HCT116 (cell line): ENCODE measurements at regions not wholly inside any gene's neighbourhood (a gene's known extent, or its start where the extent isn't known, plus 50 kb on each side); places are given as distances from the start of the nearest gene placed in this dataset.

ENCODE experiments used
- ATAC-seq: fragments of 200-7000 bp; cut with Tn5 transposase; 2 replicates; pipeline ENCODE4 v1.9.1; 2020; ENCODE audit warnings: mild to moderate bottlenecking, moderate library complexity
- BruUV-seq: library from RNA; stranded (reverse); fragments of 400-500 nt; replicated peaks from 2 replicates; lab custom pipeline; 2021; lab: Mats Ljungman, UMichigan
- CTCF ChIA-PET: fragments of 300-600 bp; sonication (Branson Sonifier 250); formaldehyde crosslinking; loops from one replicate; lab custom pipeline; 2021; ENCODE audit warnings: antibody characterized with exemption; lab: Charles Lee
- POLR2A ChIA-PET: fragments of 300-600, 350-600 bp; sonication (Branson Sonifier 250); formaldehyde crosslinking; loops from one replicate; lab custom pipeline; 2021; ENCODE audit warnings: antibody characterized with exemption; lab: Charles Lee
- RAD21 ChIA-PET, 2 experiments: fragments of 300-600 bp; sonication (Branson Sonifier 250); formaldehyde crosslinking; loops; one replicate each; lab custom pipeline; 2023; ENCODE audit warnings: low total read pairs in 2 of 2; ENCODE audit not compliant: uncharacterized antibody in 2 of 2, unreplicated experiment in 2 of 2, low non-redundant PET in 1 of 2; lab: Charles Lee
- DNase-seq: peaks from one replicate; pipeline ENCODE4 v3.0.0-alpha.2; 2010; ENCODE audit warnings: low read depth, low spot score
- H2AFZ ChIP-seq: fragments of 200-600 bp; shearing (Covaris generic), sonication (generic); 2 replicates; pipeline ENCODE4 v1.6.1; 2017; ENCODE audit warnings: low read depth, mixed run types, mixed read lengths, antibody characterized with exemption, low read length; ENCODE audit not compliant: poor library complexity, severe bottlenecking
- H3K27ac ChIP-seq: 2 replicates; pipeline ENCODE4 v1.5.1; 2012; ENCODE audit warnings: low read depth, low read length
- H3K27me3 ChIP-seq: fragments of 200-600 bp; sonication (generic); 2 replicates; pipeline ENCODE4 v1.6.1; 2016; ENCODE audit warnings: mixed run types, low read length, mixed read lengths; ENCODE audit not compliant: insufficient read depth
- H3K36me3 ChIP-seq, 2 experiments: fragments of 200-500 bp in 1 of 2; fragments of 200-600 bp in 1 of 2; sonication (Bioruptor generic) in 1 of 2; sonication (generic) in 1 of 2; 2 replicates each; pipeline versions ENCODE4 v1.5.1 to v1.6.1; 2014 to 2016; ENCODE audit warnings: low read length in 2 of 2, inconsistent platforms in 1 of 2, mixed read lengths in 1 of 2, mixed run types in 1 of 2; ENCODE audit not compliant: insufficient read depth in 2 of 2, control insufficient read depth in 1 of 2
- H3K4me1 ChIP-seq, 2 experiments: fragments of 200-600 bp in 1 of 2; sonication (generic) in 1 of 2; 2 replicates each; pipeline versions ENCODE4 v1.5.1 to v1.6.1; 2012 to 2017; ENCODE audit warnings: low read length in 2 of 2, inconsistent platforms in 1 of 2, mild to moderate bottlenecking in 1 of 2, mixed read lengths in 1 of 2, mixed run types in 1 of 2, moderate library complexity in 1 of 2; ENCODE audit not compliant: insufficient read depth in 2 of 2, control insufficient read depth in 1 of 2
- H3K4me2 ChIP-seq: fragments of 200-600 bp; sonication (generic); 2 replicates; pipeline ENCODE4 v1.6.1; 2017; ENCODE audit warnings: mixed run types, low read length, mixed read lengths
- H3K4me3 ChIP-seq, 2 experiments: fragments of 200-600 bp in 1 of 2; sonication (generic) in 1 of 2; replicated peaks in 1 of 2; 2 replicates each; pipeline ENCODE4 v1.5.1; 2011 to 2016; ENCODE audit warnings: low read length in 2 of 2, control low read depth in 1 of 2, low read depth in 1 of 2, mild to moderate bottlenecking in 1 of 2, mixed read lengths in 1 of 2, mixed run types in 1 of 2
- H3K79me2 ChIP-seq: fragments of 200-600 bp; sonication (generic); 2 replicates; pipeline ENCODE4 v1.6.1; 2017; ENCODE audit warnings: mild to moderate bottlenecking, mixed run types, low read length, moderate library complexity, mixed read lengths; ENCODE audit not compliant: insufficient read depth
- H3K9ac ChIP-seq: fragments of 200-600 bp; sonication (generic); 2 replicates; pipeline ENCODE4 v1.6.1; 2016; ENCODE audit warnings: low read length, mixed read lengths
- H3K9me2 ChIP-seq: fragments of 200-600 bp; sonication (generic), shearing (Covaris generic); 2 replicates; pipeline ENCODE4 v1.6.1; 2017; ENCODE audit warnings: mixed run types, mild to moderate bottlenecking, moderate library complexity; ENCODE audit not compliant: insufficient read depth
- H3K9me3 ChIP-seq, 2 experiments: fragments of 200-500 bp in 1 of 2; fragments of 200-600 bp in 1 of 2; sonication (Bioruptor generic) in 1 of 2; sonication (generic) in 1 of 2; 2 replicates each; pipeline ENCODE4 v1.6.1; 2014 to 2017; ENCODE audit warnings: low read length in 2 of 2, mixed read lengths in 2 of 2, inconsistent platforms in 1 of 2, low read depth in 1 of 2, mild to moderate bottlenecking in 1 of 2, mixed run types in 1 of 2, moderate library complexity in 1 of 2; ENCODE audit not compliant: control insufficient read depth in 1 of 2, insufficient read depth in 1 of 2
- H4K20me1 ChIP-seq: fragments of 200-600 bp; sonication (generic), shearing (Covaris generic); 2 replicates; pipeline ENCODE4 v1.6.1; 2017; ENCODE audit warnings: mixed run types, mild to moderate bottlenecking, moderate library complexity; ENCODE audit not compliant: insufficient read depth
- CBX3 ChIP-seq: IDR thresholded peaks from 2 replicates; pipeline ENCODE4 v1.6.1; 2012; ENCODE audit warnings: low read depth
- CEBPB ChIP-seq: IDR thresholded peaks from 2 replicates; pipeline ENCODE4 v1.6.1; 2012; ENCODE audit warnings: low read depth
- EGR1 ChIP-seq: IDR thresholded peaks from 2 replicates; pipeline ENCODE4 v1.6.1; 2012; ENCODE audit warnings: low read depth
- EZH2 ChIP-seq: fragments of 200-600 bp; sonication (generic); IDR thresholded peaks from 2 replicates; pipeline ENCODE4 v1.6.1; 2017; ENCODE audit warnings: antibody characterized with exemption, mixed run types
- EZH2phosphoT487 ChIP-seq: fragments of 200-600 bp; IDR thresholded peaks from 2 replicates; pipeline ENCODE4 v1.6.1; 2018; ENCODE audit warnings: antibody characterized with exemption, borderline replicate concordance
- JUND ChIP-seq: IDR thresholded peaks from 2 replicates; pipeline ENCODE4 v1.6.1; 2012
- POLR2AphosphoS5 ChIP-seq: IDR thresholded peaks from 2 replicates; pipeline ENCODE4 v1.6.1; 2011; ENCODE audit warnings: mild to moderate bottlenecking, low read depth, low read length, moderate library complexity
- SIN3A ChIP-seq: IDR thresholded peaks from 2 replicates; pipeline ENCODE4 v1.6.1; 2012; ENCODE audit warnings: low read depth
- SP1 ChIP-seq: IDR thresholded peaks from 2 replicates; pipeline ENCODE4 v1.6.1; 2012; ENCODE audit warnings: low read depth
- SRF ChIP-seq: IDR thresholded peaks from 2 replicates; pipeline ENCODE4 v1.6.1; 2012; ENCODE audit warnings: low read depth
- TCF7L2 ChIP-seq: IDR thresholded peaks from 2 replicates; pipeline ENCODE4 v1.7.0; 2011; ENCODE audit warnings: borderline replicate concordance, inconsistent platforms; ENCODE audit not compliant: insufficient read depth, insufficient read length; ENCODE audit errors: extremely low read depth
- ZFX ChIP-seq: fragments of 450-650 bp; IDR thresholded peaks from 2 replicates; pipeline ENCODE4 v1.6.1; 2017
- ZNF274 ChIP-seq: fragments of 200-500 bp; sonication (Bioruptor generic); IDR thresholded peaks from 2 replicates; pipeline ENCODE4 v1.6.1; 2014; ENCODE audit warnings: mild to moderate bottlenecking, low read depth, low read length, inconsistent platforms
- intact Hi-C: fragments of 100-400 bp; cut with micrococcal nuclease; formaldehyde crosslinking; loops from 2 replicates; pipeline ENCODE4 v1.10.0; 2022
- TF ChIP-seq, protein P1 (sequence below): IDR thresholded peaks from 2 replicates; pipeline ENCODE4 v1.6.1; 2012; ENCODE audit warnings: low read depth
- TF ChIP-seq, protein P2 (sequence below), 3 experiments: fragments of 200-600 bp in 1 of 3; sonication (generic) in 1 of 3; IDR thresholded peaks in 2 of 3; conservative IDR thresholded peaks in 1 of 3; 2 replicates each; pipeline ENCODE4 v1.5.1; 2012 to 2017; ENCODE audit warnings: low read depth in 2 of 3, low read length in 2 of 3, antibody characterized with exemption in 1 of 3, borderline replicate concordance in 1 of 3, control low read depth in 1 of 3, mild to moderate bottlenecking in 1 of 3, mixed read lengths in 1 of 3, mixed run types in 1 of 3, moderate library complexity in 1 of 3; ENCODE audit not compliant: insufficient read depth in 1 of 3
- TF ChIP-seq, protein P3 (sequence below): IDR thresholded peaks from 2 replicates; pipeline ENCODE4 v1.6.1; 2011; ENCODE audit warnings: mild to moderate bottlenecking, low read length, moderate library complexity; ENCODE audit not compliant: insufficient replicate concordance; ENCODE audit errors: extremely low read depth

DNA sequence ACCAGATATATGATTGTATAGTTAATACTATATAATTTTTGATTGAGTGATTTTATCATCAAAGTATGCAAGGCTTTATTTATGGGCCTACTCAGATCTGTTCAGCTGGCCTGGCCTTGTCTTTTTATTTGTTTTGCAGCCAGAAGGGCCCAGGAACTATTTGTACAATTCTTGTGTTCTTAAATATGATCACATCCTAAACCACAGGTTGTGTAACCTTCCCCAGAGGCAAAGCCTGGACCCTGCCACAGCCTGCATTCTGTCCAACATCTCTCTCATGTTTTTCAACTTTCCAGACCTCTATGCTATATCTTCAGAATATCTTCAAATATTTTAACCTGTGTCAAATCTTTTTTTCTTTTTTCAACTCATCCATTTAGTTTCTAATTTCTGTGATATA, 410.4 kb upstream of the MON1B start:
- Histone ChIP-seq H3K27me3 (no peaks in the 10 kb centered on the region), H3K9me3 (peaks cover 3 to 5% of the 10 kb centered on the region in 2 experiments; a peak in 2 of 4 replicates), H3K4me3 (no peak overlapping the region), H4K20me1 (no peaks in the 10 kb centered on the region), H3K4me1 (no peaks in the 10 kb centered on the region), H3K4me2 (no peak overlapping the region), H3K79me2 (no peaks in the 10 kb centered on the region), H2AFZ (no peak overlapping the region), H3K9ac (no peak overlapping the region), H3K9me2 (no peaks in the 10 kb centered on the region)
- RAD21 ChIA-PET = no interaction called here
- intact Hi-C loops = no loop called here
- BruUV-seq = no TSS peak
- ATAC-seq = no peak
- TF ChIP-seq TCF7L2 = no peak
- no peak for TF ChIP-seq CEBPB
- TF ChIP-seq ZFX = no peak
- TF ChIP-seq, protein P1, sequence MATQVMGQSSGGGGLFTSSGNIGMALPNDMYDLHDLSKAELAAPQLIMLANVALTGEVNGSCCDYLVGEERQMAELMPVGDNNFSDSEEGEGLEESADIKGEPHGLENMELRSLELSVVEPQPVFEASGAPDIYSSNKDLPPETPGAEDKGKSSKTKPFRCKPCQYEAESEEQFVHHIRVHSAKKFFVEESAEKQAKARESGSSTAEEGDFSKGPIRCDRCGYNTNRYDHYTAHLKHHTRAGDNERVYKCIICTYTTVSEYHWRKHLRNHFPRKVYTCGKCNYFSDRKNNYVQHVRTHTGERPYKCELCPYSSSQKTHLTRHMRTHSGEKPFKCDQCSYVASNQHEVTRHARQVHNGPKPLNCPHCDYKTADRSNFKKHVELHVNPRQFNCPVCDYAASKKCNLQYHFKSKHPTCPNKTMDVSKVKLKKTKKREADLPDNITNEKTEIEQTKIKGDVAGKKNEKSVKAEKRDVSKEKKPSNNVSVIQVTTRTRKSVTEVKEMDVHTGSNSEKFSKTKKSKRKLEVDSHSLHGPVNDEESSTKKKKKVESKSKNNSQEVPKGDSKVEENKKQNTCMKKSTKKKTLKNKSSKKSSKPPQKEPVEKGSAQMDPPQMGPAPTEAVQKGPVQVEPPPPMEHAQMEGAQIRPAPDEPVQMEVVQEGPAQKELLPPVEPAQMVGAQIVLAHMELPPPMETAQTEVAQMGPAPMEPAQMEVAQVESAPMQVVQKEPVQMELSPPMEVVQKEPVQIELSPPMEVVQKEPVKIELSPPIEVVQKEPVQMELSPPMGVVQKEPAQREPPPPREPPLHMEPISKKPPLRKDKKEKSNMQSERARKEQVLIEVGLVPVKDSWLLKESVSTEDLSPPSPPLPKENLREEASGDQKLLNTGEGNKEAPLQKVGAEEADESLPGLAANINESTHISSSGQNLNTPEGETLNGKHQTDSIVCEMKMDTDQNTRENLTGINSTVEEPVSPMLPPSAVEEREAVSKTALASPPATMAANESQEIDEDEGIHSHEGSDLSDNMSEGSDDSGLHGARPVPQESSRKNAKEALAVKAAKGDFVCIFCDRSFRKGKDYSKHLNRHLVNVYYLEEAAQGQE = no peak
- no peak for TF ChIP-seq JUND
- no peak for TF ChIP-seq EGR1
- TF ChIP-seq, protein P2, sequence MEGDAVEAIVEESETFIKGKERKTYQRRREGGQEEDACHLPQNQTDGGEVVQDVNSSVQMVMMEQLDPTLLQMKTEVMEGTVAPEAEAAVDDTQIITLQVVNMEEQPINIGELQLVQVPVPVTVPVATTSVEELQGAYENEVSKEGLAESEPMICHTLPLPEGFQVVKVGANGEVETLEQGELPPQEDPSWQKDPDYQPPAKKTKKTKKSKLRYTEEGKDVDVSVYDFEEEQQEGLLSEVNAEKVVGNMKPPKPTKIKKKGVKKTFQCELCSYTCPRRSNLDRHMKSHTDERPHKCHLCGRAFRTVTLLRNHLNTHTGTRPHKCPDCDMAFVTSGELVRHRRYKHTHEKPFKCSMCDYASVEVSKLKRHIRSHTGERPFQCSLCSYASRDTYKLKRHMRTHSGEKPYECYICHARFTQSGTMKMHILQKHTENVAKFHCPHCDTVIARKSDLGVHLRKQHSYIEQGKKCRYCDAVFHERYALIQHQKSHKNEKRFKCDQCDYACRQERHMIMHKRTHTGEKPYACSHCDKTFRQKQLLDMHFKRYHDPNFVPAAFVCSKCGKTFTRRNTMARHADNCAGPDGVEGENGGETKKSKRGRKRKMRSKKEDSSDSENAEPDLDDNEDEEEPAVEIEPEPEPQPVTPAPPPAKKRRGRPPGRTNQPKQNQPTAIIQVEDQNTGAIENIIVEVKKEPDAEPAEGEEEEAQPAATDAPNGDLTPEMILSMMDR (IDR thresholded peaks at IDR 0.05 in 2 of 3, conservative IDR thresholded peaks at IDR 0.05 in 1 of 3; ENCODE audit: borderline replicate concordance in 1 of 3, insufficient read depth in 1 of 3, low read depth in 2 of 3, low read length in 2 of 3) = no peak
- TF ChIP-seq CBX3 = no peak
- no peak for TF ChIP-seq ZNF274
- TF ChIP-seq SP1 = no peak
- TF ChIP-seq EZH2 = no peak
- no peak for TF ChIP-seq SRF
- TF ChIP-seq, protein P3, sequence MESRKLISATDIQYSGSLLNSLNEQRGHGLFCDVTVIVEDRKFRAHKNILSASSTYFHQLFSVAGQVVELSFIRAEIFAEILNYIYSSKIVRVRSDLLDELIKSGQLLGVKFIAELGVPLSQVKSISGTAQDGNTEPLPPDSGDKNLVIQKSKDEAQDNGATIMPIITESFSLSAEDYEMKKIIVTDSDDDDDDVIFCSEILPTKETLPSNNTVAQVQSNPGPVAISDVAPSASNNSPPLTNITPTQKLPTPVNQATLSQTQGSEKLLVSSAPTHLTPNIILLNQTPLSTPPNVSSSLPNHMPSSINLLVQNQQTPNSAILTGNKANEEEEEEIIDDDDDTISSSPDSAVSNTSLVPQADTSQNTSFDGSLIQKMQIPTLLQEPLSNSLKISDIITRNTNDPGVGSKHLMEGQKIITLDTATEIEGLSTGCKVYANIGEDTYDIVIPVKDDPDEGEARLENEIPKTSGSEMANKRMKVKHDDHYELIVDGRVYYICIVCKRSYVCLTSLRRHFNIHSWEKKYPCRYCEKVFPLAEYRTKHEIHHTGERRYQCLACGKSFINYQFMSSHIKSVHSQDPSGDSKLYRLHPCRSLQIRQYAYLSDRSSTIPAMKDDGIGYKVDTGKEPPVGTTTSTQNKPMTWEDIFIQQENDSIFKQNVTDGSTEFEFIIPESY = no peak
- TF ChIP-seq POLR2AphosphoS5 = no peak
- no peak for TF ChIP-seq EZH2phosphoT487
- no peak for TF ChIP-seq SIN3A
- TF ChIP-seq, all 23 proteins: peak for 0
- ChIA-PET POLR2A (no interaction called here), CTCF (no interaction called here)
- H3K27ac ChIP-seq = no peak overlapping the region
- no peak for DNase-seq
- no peaks in the 10 kb centered on the region for H3K36me3 ChIP-seq
